ENCODE measurements at regions not wholly inside any gene's neighbourhood (a gene's known extent, or its start where the extent isn't known, plus 50 kb on each side); places are given as distances from the start of the nearest gene placed in this dataset.

DNA sequence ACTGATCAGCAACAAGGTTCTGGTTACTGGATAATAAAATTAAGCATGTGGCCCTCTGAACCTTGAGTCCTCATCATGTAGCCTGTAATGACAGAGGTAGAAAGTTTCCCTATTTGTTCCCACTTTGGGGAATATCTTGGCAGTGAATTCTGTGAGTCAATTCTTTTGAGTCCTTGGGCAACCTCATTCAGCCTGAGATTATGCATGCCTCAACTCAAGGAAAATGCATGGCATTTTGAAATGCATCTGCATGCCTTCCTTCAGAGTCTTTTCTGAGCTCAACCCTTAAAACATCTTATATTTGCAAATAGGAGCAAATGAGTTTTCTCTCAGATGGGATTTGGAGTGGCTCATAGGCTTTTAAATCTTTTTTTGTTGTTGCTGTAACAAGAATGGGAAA is 218.1 kb upstream of the CD180 start:
- H3K4me3 ChIP-seq, result no peak overlapping the region
- H3K27me3 ChIP-seq (ENCODE audit: insufficient read depth, low read depth), result no peaks in the 10 kb centered on the region
- intact Hi-C loops (cut with micrococcal nuclease; ENCODE audit: unreplicated experiment), result no loop called here
- H3K36me3 ChIP-seq (ENCODE audit: low read depth), result no peaks in the 10 kb centered on the region
- H3K9me3 ChIP-seq (ENCODE audit: insufficient read depth, low read depth), result no peaks in the 10 kb centered on the region
- H3K4me1 ChIP-seq (replicated peaks; ENCODE audit: insufficient read depth), result no peaks in the 10 kb centered on the region
- DNase-seq, result no peak
- TF ChIP-seq, protein P1, sequence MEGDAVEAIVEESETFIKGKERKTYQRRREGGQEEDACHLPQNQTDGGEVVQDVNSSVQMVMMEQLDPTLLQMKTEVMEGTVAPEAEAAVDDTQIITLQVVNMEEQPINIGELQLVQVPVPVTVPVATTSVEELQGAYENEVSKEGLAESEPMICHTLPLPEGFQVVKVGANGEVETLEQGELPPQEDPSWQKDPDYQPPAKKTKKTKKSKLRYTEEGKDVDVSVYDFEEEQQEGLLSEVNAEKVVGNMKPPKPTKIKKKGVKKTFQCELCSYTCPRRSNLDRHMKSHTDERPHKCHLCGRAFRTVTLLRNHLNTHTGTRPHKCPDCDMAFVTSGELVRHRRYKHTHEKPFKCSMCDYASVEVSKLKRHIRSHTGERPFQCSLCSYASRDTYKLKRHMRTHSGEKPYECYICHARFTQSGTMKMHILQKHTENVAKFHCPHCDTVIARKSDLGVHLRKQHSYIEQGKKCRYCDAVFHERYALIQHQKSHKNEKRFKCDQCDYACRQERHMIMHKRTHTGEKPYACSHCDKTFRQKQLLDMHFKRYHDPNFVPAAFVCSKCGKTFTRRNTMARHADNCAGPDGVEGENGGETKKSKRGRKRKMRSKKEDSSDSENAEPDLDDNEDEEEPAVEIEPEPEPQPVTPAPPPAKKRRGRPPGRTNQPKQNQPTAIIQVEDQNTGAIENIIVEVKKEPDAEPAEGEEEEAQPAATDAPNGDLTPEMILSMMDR (conservative IDR thresholded peaks at IDR 0.05), result no peak
- TF ChIP-seq EZH2 (IDR thresholded peaks at IDR 0.05; ENCODE audit: low read depth), result no peak
- H3K9me2 ChIP-seq (ENCODE audit: insufficient read depth), result no peaks in the 10 kb centered on the region
- no peak overlapping the region for H2AFZ ChIP-seq
- no peak overlapping the region for H3K27ac ChIP-seq
- no peaks in the 10 kb centered on the region for H4K20me1 ChIP-seq (ENCODE audit: insufficient read depth)
- POLR2A ChIA-PET (ENCODE audit: unreplicated experiment), result no interaction called here
- no peaks in the 10 kb centered on the region for H3F3A ChIP-seq (ENCODE audit: insufficient read depth, low read depth)
- CTCF ChIA-PET, result no interaction called here
- BruUV-seq (replicated peaks), result no TSS peak
- no peaks in the 10 kb centered on the region for H3K79me2 ChIP-seq (ENCODE audit: low read depth)
- H3K4me2 ChIP-seq, result no peak overlapping the region

DNA sequence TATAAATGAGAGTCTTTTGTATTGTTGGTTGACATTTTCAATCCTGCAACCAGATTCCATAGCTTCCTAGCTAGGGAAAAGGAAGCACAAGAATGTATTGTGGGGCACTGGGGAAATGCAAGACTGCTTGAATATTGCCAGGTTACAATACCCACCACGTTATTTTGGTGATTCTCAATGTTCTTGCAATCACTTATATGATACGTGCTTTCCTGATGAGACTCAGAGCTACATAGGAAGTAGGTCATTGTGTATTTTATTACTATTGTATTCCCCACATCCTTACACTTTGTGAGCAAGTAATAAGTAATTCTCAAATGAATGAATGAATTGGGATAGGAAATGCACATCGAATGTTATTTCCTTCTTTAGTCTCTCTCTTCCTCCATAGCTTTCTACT is 217.1 kb upstream of the CD180 start:
- Histone ChIP-seq H3K27ac (no peak overlapping the region), H3K4me2 (no peak overlapping the region), H3K9me2 (ENCODE audit: insufficient read depth) (no peaks in the 10 kb centered on the region), H3K9me3 (ENCODE audit: insufficient read depth, low read depth) (no peaks in the 10 kb centered on the region), H3K4me3 (no peak overlapping the region), H2AFZ (no peak overlapping the region), H3F3A (ENCODE audit: insufficient read depth, low read depth) (no peaks in the 10 kb centered on the region), H3K4me1 (replicated peaks; ENCODE audit: insufficient read depth) (no peaks in the 10 kb centered on the region), H3K79me2 (ENCODE audit: low read depth) (no peaks in the 10 kb centered on the region), H4K20me1 (ENCODE audit: insufficient read depth) (no peaks in the 10 kb centered on the region), H3K27me3 (ENCODE audit: insufficient read depth, low read depth) (no peaks in the 10 kb centered on the region), H3K36me3 (ENCODE audit: low read depth) (no peaks in the 10 kb centered on the region)
- DNase-seq, result no peak
- POLR2A ChIA-PET (ENCODE audit: unreplicated experiment), result no interaction called here
- intact Hi-C loops (cut with micrococcal nuclease; ENCODE audit: unreplicated experiment), result no loop called here
- CTCF ChIA-PET, result no interaction called here
- BruUV-seq (replicated peaks), result no TSS peak
- TF ChIP-seq EZH2 (IDR thresholded peaks at IDR 0.05; ENCODE audit: low read depth), result no peak
- TF ChIP-seq, protein P1 (conservative IDR thresholded peaks at IDR 0.05), result no peak

DNA sequence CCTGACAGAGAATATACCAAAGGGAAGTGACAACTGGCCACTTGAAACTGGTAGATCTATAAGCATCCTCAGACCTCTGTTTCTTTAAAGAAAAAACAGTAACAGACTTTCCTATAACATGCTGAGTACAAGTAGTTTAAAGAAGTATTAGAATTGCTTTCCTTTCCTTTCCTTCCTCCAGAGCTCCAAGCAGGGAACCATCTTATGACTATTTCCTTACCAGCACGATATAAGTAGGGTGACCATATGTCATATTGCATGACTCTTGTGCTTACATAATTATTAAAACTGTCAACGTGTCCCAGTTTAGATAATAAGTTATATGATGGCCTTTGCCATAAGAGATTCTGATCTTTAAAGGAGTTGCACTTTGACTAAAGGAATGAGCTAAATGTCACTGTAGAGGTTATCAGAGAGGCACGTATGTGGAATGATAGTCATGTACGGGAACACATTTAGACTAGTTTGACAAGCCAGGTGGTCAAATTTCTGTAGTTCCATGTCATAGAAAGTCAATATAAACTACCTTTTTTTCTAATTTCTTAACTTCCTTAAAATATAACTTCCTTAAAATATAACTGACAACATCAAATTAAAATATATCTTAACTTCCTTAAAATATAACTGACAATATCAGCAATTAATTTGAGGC is 212.7 kb upstream of the CD180 start:
- H4K20me1 ChIP-seq (ENCODE audit: insufficient read depth), result no peaks in the 10 kb centered on the region
- no peaks in the 10 kb centered on the region for H3K9me3 ChIP-seq (ENCODE audit: insufficient read depth, low read depth)
- H3K9me2 ChIP-seq (ENCODE audit: insufficient read depth), result no peaks in the 10 kb centered on the region
- H3K27me3 ChIP-seq (ENCODE audit: insufficient read depth, low read depth), result no peaks in the 10 kb centered on the region
- POLR2A ChIA-PET (ENCODE audit: unreplicated experiment), result no interaction called here
- no peak overlapping the region for H3K4me2 ChIP-seq
- H3K79me2 ChIP-seq (ENCODE audit: low read depth), result no peaks in the 10 kb centered on the region
- TF ChIP-seq EZH2 (IDR thresholded peaks at IDR 0.05; ENCODE audit: low read depth), result no peak
- TF ChIP-seq, protein P1 (conservative IDR thresholded peaks at IDR 0.05), result no peak
- no peak overlapping the region for H3K4me3 ChIP-seq
- H2AFZ ChIP-seq, result no peak overlapping the region
- CTCF ChIA-PET, result no interaction called here
- intact Hi-C loops (cut with micrococcal nuclease; ENCODE audit: unreplicated experiment), result no loop called here
- no peaks in the 10 kb centered on the region for H3K4me1 ChIP-seq (replicated peaks; ENCODE audit: insufficient read depth)
- H3K27ac ChIP-seq, result no peak overlapping the region
- no peaks in the 10 kb centered on the region for H3K36me3 ChIP-seq (ENCODE audit: low read depth)
- no peak for DNase-seq
- no peaks in the 10 kb centered on the region for H3F3A ChIP-seq (ENCODE audit: insufficient read depth, low read depth)
- no TSS peak for BruUV-seq (replicated peaks)
